Dermis microvascular lymphatic vessel endothelial cell (primary cell): ENCODE measurements at regions not wholly inside any gene's neighbourhood (a gene's known extent, or its start where the extent isn't known, plus 50 kb on each side); places are given as distances from the start of the nearest gene placed in this dataset.
A peak's percentile ranks its signal among the peaks of the same experiment; 100 is the strongest.

Source experiments
- DNase-seq, 2 donors: peaks; one replicate each; pipeline versions ENCODE4 v3.0.0 to v3.0.0-alpha.2; 2010; ENCODE audit warnings: low read depth in 2 of 2

DNA sequence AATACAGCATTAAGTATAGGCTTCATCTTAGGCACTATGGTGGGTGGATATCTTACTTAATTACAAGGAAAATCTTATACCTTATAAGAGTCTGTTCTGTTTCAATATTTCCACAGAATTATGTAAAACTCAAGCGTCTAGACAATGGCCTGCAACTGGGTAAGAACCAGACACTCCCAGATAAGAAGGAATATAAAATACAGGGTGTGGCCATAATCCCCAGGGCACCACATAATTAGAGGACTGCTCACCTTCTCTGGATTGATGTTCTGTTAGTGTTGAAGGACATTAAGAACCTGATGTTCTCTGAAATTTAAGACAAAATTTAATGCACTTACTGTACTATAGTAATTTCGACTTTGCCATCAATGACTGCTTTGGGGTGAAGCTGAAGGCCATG lies 198.2 kb upstream of the ARSJ start:
- DNase-seq = no peak

DNA sequence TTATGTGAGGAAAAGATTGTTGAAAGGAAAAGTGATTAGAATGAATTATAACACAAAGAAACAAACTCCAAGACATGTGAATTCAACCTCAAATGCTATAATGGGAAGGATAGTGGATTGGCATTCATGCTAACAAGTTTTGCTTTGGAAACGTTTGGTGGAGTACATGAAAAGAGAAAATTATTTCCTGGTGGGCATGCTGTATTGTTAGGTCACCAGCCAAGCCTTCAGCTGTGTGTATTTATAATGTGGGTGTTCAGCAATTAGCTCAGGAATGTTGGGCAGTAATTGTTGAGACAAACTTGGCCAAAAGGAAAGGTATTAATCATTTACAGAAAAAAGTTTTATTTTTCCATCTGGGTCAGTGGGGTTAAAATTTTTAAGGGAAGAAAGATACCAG lies 198.9 kb upstream of the ARSJ start:
- DNase-seq = no peak

- peak; percentile 65 to 84 for DNase-seq
Measured at GRCh38 chr4:114180481-114180880, 201.0 kb upstream of the ARSJ start.

DNA sequence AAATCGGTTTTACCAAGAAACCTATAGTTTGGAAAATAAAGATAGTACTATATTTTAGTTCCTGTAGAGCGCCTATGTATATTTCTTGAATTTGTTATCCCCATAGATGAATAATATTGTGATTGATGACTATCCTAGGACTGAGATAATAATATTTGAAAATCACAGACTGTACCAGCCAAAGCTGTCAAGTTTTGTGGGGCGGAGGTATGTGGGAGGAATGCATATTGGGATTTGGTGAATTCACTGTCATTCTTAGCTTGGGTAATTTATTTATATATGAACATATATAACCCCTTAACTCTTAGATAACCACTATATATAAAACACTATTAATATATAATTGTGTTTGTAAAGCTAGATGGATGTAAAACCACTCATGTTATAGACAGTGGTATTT lies 205.5 kb upstream of the ARSJ start:
- no peak for DNase-seq

GRCh38 chr4:114187592-114187991 lies 208.1 kb upstream of the ARSJ start:
- no peak for DNase-seq

DNA sequence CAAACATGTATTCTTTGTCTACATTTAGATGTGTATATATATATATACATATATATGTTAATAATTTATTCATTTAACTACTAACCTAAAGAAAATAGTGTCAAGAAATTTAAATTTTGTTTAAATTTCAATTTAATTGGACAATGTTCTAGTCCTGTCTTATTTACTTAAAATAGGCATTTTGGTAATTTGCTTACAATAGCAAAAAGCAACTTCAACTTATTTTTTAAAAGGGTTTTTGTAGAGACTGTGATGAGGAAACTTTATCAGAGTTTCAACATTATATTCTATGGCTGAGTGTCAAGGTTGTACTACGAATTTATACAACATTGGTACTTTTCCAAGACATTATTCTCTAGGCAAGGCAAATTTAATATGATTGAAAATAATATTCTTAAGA lies 212.0 kb upstream of the ARSJ start:
- no peak for DNase-seq

GRCh38 chr4:114192854-114193253 lies 213.4 kb upstream of the ARSJ start:
- DNase-seq = no peak

- DNase-seq = no peak
Measured at GRCh38 chr4:114193624-114194399, 214.4 kb upstream of the ARSJ start.

GRCh38 chr4:114196606-114197005 lies 217.2 kb upstream of the ARSJ start:
- DNase-seq = no peak

DNA sequence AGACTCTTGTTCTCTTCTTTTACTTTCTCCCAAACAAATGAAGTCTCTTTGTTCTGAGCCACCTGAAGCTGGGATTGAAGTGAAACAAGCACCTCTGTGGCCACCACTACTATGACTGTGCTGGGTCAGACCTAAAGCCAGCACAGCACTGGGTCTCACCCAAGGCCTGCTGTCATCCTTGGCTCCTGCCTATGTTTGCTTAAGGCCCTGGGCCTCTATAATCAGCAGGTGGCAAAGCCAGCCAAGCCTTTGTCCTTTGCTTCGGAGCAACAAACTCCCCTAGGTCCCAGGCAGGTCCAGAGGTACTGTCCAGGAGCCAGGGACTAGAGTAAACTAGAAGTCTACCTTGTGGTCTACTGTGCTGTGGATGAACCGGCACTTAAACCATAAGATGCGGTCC lies 220.6 kb upstream of the ARSJ start:
- no peak for DNase-seq

DNA sequence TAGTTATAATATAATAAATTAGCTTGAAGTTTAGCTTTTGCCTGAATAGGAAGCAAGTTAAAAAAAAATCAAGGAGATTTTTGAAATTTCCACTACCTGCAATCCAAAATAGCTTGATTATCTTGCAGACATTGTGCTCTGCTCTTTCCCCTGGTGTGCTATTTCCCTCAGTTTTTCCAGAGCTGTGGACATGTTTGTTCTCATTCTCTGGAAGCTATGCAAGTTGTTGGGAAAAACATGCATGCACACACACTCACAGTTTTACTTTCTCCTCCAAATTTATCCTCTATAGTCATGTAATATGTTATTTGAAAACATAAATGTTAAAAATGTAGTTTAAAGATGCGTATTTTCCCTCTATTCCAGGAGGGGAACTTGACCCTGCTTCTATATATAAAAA lies 225.8 kb upstream of the ARSJ start:
- DNase-seq = no peak

DNA sequence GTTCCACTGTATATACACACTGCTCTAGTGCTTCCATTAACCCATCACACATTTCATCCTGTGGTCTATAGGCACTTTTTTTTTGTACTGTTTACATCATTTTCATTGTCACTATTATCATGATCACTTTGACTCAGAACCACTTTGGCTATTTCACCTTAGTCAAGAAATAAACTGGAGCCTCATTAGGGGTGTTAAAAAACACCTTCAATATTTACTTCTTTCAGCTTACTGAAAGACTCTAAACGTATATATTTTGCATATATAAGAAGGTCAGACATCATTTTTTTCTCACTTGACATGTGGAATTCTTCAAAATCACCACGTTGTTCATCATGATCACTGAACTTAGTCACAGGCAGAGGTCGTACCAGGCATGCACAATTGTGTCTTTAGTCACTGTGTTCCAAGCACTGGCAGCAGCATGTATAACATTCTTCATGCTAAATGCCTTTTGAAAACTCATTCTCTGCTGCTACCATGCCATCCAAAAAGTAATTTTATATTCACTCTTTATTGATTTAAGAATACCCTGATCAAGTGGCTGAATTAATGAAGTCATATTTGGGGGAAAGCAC lies 229.2 kb upstream of the ARSJ start:
- no peak for DNase-seq

- no peak for DNase-seq
Measured at GRCh38 chr4:114209584-114209983, 230.1 kb upstream of the ARSJ start.

DNA sequence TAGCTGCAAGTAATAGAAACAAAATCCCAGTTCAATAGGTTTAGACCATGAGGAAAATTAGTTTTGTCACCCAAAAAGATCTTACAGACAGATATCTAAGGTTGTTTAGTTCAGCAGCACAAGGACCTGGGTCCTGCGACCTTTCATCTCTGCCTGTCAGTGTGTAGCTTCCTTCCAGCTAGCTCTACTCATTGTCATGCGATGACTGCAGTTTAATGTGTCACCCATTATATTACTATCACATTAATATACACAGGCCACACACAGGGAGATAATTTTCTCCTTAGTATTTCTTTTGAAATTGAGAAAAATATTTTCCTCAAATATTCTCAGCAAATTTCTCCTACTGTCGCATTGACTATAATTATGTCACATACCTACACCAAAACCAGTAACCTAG lies 232.1 kb upstream of the ARSJ start:
- DNase-seq = no peak

GRCh38 chr4:114217150-114217817 lies 237.8 kb upstream of the ARSJ start:
- DNase-seq = no peak

GRCh38 chr4:114223580-114223979 lies 244.1 kb upstream of the ARSJ start:
- DNase-seq = no peak

DNA sequence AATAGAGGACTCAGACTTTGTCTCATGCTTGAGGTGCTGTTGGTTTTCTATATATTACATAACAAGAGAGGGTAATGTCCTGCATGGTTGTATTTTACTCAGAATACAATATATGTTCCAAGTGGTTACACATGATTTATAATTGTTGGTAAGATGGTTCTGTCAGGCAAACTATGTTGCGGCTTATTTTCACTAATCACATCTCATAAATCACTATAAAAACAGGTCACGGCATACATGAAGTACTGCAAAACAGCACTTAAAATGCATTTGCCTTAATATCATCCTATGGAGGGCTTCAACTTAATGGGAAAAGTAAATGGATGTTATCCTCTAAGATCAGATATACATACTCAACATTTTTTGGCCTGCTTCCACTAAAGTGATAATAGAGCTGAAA lies 246.0 kb upstream of the ARSJ start:
- no peak for DNase-seq

GRCh38 chr4:114226179-114226578 lies 246.7 kb upstream of the ARSJ start:
- DNase-seq = no peak

- DNase-seq = no peak
Measured at GRCh38 chr4:114226968-114227760, 247.7 kb upstream of the ARSJ start.

DNA sequence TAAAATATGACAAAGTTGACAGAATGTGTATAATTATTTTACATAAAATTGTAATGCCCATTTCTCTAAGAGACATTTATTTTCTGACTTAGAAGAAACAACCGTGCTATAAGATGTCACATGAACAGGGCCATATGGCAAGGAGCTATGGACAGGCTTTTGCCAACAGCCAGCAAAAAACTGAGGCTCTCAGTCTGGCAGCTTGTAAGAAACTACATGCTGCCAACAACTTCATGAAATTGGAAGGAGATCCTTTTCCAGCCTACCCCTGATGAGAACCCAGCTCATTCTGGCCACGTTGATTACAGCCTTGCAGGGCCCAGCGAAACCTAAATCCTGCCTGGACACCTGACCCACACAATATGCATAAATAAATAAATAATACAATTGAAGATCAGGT lies 250.3 kb upstream of the ARSJ start:
- no peak for DNase-seq

DNA sequence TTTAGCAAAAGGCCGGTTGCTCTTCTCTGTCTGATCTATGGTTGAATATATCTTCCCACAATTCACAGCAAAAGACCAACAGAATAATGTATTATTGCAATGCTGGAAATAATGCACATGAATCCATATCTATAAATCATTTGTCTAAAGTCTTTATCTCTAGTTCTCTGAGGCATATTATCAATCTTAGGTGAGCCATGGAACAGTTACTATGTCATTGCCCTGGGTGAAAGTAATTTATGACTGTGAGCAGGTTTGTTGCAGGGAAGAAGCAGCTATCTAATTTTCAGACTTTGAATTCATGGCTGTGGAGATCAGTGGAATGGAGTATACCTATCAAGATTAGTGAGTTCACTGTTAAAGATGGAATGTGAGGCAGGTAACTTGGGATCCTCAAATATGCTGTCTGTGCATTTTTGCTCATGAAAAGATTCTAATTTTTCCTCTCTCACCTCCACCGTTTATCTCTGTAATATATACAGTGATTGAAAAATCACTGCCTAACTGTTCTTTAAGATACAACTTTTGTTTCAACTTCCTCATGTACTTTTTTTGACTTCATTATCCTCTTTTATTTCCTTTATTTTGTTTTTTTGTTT lies 256.8 kb upstream of the ARSJ start:
- no peak for DNase-seq

GRCh38 chr4:114237997-114238396 lies 258.6 kb upstream of the ARSJ start:
- no peak for DNase-seq
